ENCODE measurements at regions not wholly inside any gene's neighbourhood (a gene's known extent, or its start where the extent isn't known, plus 50 kb on each side); places are given as distances from the start of the nearest gene placed in this dataset.

DNA sequence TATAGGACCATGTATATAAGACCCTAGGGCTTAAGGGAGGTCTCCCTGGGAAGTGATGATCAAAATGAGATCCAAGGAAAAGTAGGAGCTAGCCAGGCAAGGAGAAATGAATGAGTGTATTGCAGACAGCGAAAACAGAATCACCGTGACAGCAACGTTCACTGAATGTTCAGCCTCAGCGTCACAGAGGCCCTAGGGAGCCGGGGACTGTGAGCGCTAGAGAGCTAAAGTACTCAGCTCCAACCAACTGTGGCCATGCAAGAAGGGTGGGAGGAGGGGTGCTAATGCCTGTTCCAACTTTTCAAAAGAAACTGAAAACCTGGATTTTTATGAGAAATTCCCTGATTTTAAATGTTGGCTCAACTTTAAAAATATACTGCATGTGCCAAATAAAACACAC lies 105.5 kb upstream of the CCND2 start:
- no peaks in the 10 kb centered on the region for H4K20me1 ChIP-seq (ENCODE audit: insufficient read depth, low read length)
- Mint-ChIP-seq H3K36me3 (no peaks in the 10 kb centered on the region), H3K27me3 (ENCODE audit: low read depth in 3 of 3) (peaks cover 1 to 7% (median 5%) of the 10 kb centered on the region in 3 donors), H3K27ac (no peak overlapping the region), H3K4me1 (peaks cover 28% of the 10 kb centered on the region), H3K4me3 (no peak overlapping the region), H3K9me3 (no peaks in the 10 kb centered on the region)
- H3K9ac ChIP-seq (ENCODE audit: insufficient read depth, low read length, poor library complexity, severe bottlenecking), result no peak overlapping the region
- no peaks in the 10 kb centered on the region for H3K79me2 ChIP-seq (ENCODE audit: insufficient read depth, low read length)
- intact Hi-C loops (cut with micrococcal nuclease), result no loop called here
- H3K4me1 ChIP-seq (ENCODE audit: control insufficient read depth in 1 of 2, insufficient read depth in 2 of 2, low read length in 2 of 2), result peaks cover 24 to 25% of the 10 kb centered on the region in 2 donors
- DNase-seq, result no peak
- no peak overlapping the region for H3K27ac ChIP-seq (ENCODE audit: low read depth in 1 of 2, low read length in 2 of 2)
- H3K36me3 ChIP-seq (replicated peaks in 1 of 2; ENCODE audit: control insufficient read depth in 1 of 2, insufficient read depth in 2 of 2, low read length in 2 of 2), result no peaks in the 10 kb centered on the region
- H3K27me3 ChIP-seq (ENCODE audit: control insufficient read depth in 2 of 2, insufficient read depth in 2 of 2, low read length in 2 of 2), result no peaks in the 10 kb centered on the region
- H2AFZ ChIP-seq (ENCODE audit: insufficient read depth, low read depth, low read length, poor library complexity, severe bottlenecking), result no peak overlapping the region
- TF ChIP-seq, protein P1, sequence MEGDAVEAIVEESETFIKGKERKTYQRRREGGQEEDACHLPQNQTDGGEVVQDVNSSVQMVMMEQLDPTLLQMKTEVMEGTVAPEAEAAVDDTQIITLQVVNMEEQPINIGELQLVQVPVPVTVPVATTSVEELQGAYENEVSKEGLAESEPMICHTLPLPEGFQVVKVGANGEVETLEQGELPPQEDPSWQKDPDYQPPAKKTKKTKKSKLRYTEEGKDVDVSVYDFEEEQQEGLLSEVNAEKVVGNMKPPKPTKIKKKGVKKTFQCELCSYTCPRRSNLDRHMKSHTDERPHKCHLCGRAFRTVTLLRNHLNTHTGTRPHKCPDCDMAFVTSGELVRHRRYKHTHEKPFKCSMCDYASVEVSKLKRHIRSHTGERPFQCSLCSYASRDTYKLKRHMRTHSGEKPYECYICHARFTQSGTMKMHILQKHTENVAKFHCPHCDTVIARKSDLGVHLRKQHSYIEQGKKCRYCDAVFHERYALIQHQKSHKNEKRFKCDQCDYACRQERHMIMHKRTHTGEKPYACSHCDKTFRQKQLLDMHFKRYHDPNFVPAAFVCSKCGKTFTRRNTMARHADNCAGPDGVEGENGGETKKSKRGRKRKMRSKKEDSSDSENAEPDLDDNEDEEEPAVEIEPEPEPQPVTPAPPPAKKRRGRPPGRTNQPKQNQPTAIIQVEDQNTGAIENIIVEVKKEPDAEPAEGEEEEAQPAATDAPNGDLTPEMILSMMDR (IDR thresholded peaks at IDR 0.05), result no peak
- no peak overlapping the region for H3K4me2 ChIP-seq (replicated peaks; ENCODE audit: extremely low read depth, low read length, poor library complexity, severe bottlenecking)
- H3K9me3 ChIP-seq (replicated peaks in 1 of 2; ENCODE audit: control insufficient read depth in 1 of 2, insufficient read depth in 1 of 2, low read length in 2 of 2), result no peaks in the 10 kb centered on the region
- no peak overlapping the region for H3K4me3 ChIP-seq (replicated peaks in 1 of 3; ENCODE audit: low read depth in 2 of 3, low read length in 3 of 3)
- WGBS (ENCODE audit: insufficient coverage), result 97% methylated on average over 4 of the region's 6 CpGs

GRCh38 chr12:4164559-4165558 lies 108.7 kb upstream of the CCND2 start:
- peak overlapping the region; percentile 88 for H3K4me2 ChIP-seq (replicated peaks; ENCODE audit: extremely low read depth, low read length, poor library complexity, severe bottlenecking)
- H3K9me3 ChIP-seq (replicated peaks in 1 of 2; ENCODE audit: control insufficient read depth in 1 of 2, insufficient read depth in 1 of 2, low read length in 2 of 2), result no peaks in the 10 kb centered on the region
- peak overlapping the region in 6 of 7 donors; percentile 17 to 85 (median 71) for H3K27ac Mint-ChIP-seq
- H3K4me3 Mint-ChIP-seq, result peak overlapping the region; percentile 82 to 94
- WGBS (ENCODE audit: insufficient coverage), result 3% methylated on average over 38 of the region's 63 CpGs
- no peaks in the 10 kb centered on the region for H3K36me3 ChIP-seq (replicated peaks in 1 of 2; ENCODE audit: control insufficient read depth in 1 of 2, insufficient read depth in 2 of 2, low read length in 2 of 2)
- TF ChIP-seq, protein P1 (IDR thresholded peaks at IDR 0.05), result no peak
- H3K9me3 Mint-ChIP-seq, result peaks cover 0 to 6% (median 0%) of the 10 kb centered on the region in 7 donors
- H3K4me3 ChIP-seq (replicated peaks in 1 of 3; ENCODE audit: low read depth in 2 of 3, low read length in 3 of 3), result peak overlapping the region; percentile 33 to 77 (median 52)
- H3K4me1 ChIP-seq (ENCODE audit: control insufficient read depth in 1 of 2, insufficient read depth in 2 of 2, low read length in 2 of 2), result peaks cover 18 to 19% of the 10 kb centered on the region in 2 donors
- peak overlapping the region; percentile 67 for H3K9ac ChIP-seq (ENCODE audit: insufficient read depth, low read length, poor library complexity, severe bottlenecking)
- H3K4me1 Mint-ChIP-seq, result peaks cover 20% of the 10 kb centered on the region
- intact Hi-C loops (cut with micrococcal nuclease), result no loop called here
- peak overlapping the region in 1 of 2 donors; percentile 74 for H3K27ac ChIP-seq (ENCODE audit: low read depth in 1 of 2, low read length in 2 of 2)
- H4K20me1 ChIP-seq (ENCODE audit: insufficient read depth, low read length), result no peaks in the 10 kb centered on the region
- H3K27me3 ChIP-seq (ENCODE audit: control insufficient read depth in 2 of 2, insufficient read depth in 2 of 2, low read length in 2 of 2), result no peaks in the 10 kb centered on the region
- peak; percentile 34 to 50 (median 40) for DNase-seq
- H3K79me2 ChIP-seq (ENCODE audit: insufficient read depth, low read length), result no peaks in the 10 kb centered on the region
- peaks cover 4 to 7% (median 5%) of the 10 kb centered on the region in 3 donors for H3K27me3 Mint-ChIP-seq (ENCODE audit: low read depth in 3 of 3)
- H2AFZ ChIP-seq (ENCODE audit: insufficient read depth, low read depth, low read length, poor library complexity, severe bottlenecking), result peak overlapping the region; percentile 95
- H3K36me3 Mint-ChIP-seq, result no peaks in the 10 kb centered on the region
